H1 (cell line): ENCODE measurements at regions not wholly inside any gene's neighbourhood (a gene's known extent, or its start where the extent isn't known, plus 50 kb on each side); places are given as distances from the start of the nearest gene placed in this dataset.

ENCODE experiments used
- CTCF ChIA-PET: fragments of 300-600 bp; sonication (Branson Sonifier 250); formaldehyde crosslinking; loops from one replicate; lab custom pipeline; 2021; ENCODE audit not compliant: partially characterized antibody; lab: Charles Lee
- POLR2A ChIA-PET: fragments of 300-600 bp; sonication (Branson Sonifier 250); formaldehyde crosslinking; loops from one replicate; lab custom pipeline; 2021; ENCODE audit warnings: inconsistent platforms; ENCODE audit not compliant: partially characterized antibody; lab: Charles Lee
- DNase-seq, 2 experiments: peaks; one replicate each; pipeline versions ENCODE4 v3.0.0 to v3.0.0-alpha.2; 2010 to 2022; ENCODE audit warnings: low spot score in 2 of 2, low read depth in 1 of 2, mixed read lengths in 1 of 2
- FAIRE-seq: peaks from 2 replicates; lab custom pipeline; 2011; peaks lifted over from hg19 to GRCh38; lab: Jason Lieb, UNC
- H2AFZ ChIP-seq: 2 replicates; pipeline ENCODE4 v1.8.1; 2012; ENCODE audit warnings: low read length, inconsistent platforms
- H2AK5ac ChIP-seq: 2 replicates; pipeline ENCODE4 v1.6.1; 2013; ENCODE audit warnings: low read depth, low read length
- H2BK120ac ChIP-seq: replicated peaks from 2 replicates; pipeline ENCODE3; 2013; ENCODE audit warnings: low read depth, low read length, inconsistent platforms
- H2BK12ac ChIP-seq: 2 replicates; pipeline ENCODE4 v1.6.1; 2013; ENCODE audit warnings: low read depth, low read length
- H2BK15ac ChIP-seq: 2 replicates; pipeline ENCODE4 v1.6.1; 2013; ENCODE audit warnings: low read length
- H2BK20ac ChIP-seq: 2 replicates; pipeline ENCODE4 v1.6.1; 2013; ENCODE audit warnings: low read length
- H2BK5ac ChIP-seq: 2 replicates; pipeline ENCODE4 v1.6.1; 2013; ENCODE audit warnings: low read depth, low read length
- H3K14ac ChIP-seq: 2 replicates; pipeline ENCODE4 v1.6.1; 2013; ENCODE audit warnings: inconsistent platforms; ENCODE audit not compliant: insufficient read length
- H3K18ac ChIP-seq: 2 replicates; pipeline ENCODE4 v1.6.1; 2013; ENCODE audit warnings: low read length; ENCODE audit errors: extremely low read depth
- H3K23ac ChIP-seq: 2 replicates; pipeline ENCODE4 v1.6.1; 2013; ENCODE audit warnings: inconsistent platforms; ENCODE audit not compliant: insufficient read length
- H3K23me2 ChIP-seq: 2 replicates; pipeline ENCODE4 v1.6.1; 2013; ENCODE audit warnings: low read depth, low read length
- H3K27ac ChIP-seq: 2 replicates; pipeline ENCODE4 v1.6.1; 2011; ENCODE audit warnings: low read depth, low read length, inconsistent platforms
- H3K27me3 ChIP-seq, 4 experiments: replicated peaks in 1 of 4; 1 replicate in 1 of 4; 2 replicates in 3 of 4; pipeline versions ENCODE4 v1.6.1 to v1.8.1; 2011 to 2013; ENCODE audit warnings: low read length in 3 of 4, mild to moderate bottlenecking in 3 of 4, inconsistent platforms in 2 of 4, mixed read lengths in 2 of 4, moderate library complexity in 1 of 4; ENCODE audit not compliant: control insufficient read depth in 3 of 4, insufficient read depth in 3 of 4; ENCODE audit errors: extremely low read depth in 1 of 4
- H3K36me3 ChIP-seq, 4 experiments: 2 replicates each; pipeline versions ENCODE4 v1.6.1 to v1.8.1; 2011 to 2013; ENCODE audit warnings: mild to moderate bottlenecking in 4 of 4, low read length in 3 of 4, moderate library complexity in 2 of 4, control low read depth in 1 of 4, inconsistent platforms in 1 of 4; ENCODE audit not compliant: insufficient read depth in 4 of 4, control insufficient read depth in 2 of 4
- H3K4ac ChIP-seq: replicated peaks from 2 replicates; pipeline ENCODE3; 2013; ENCODE audit warnings: low read length, low read depth, mixed read lengths, inconsistent platforms; ENCODE audit not compliant: insufficient read length
- H3K4me1 ChIP-seq, 4 experiments: replicated peaks in 1 of 4; 1 replicate in 1 of 4; 2 replicates in 3 of 4; pipeline versions ENCODE4 v1.6.1 to v1.8.1; 2011 to 2013; ENCODE audit warnings: low read length in 3 of 4, inconsistent platforms in 2 of 4, mixed read lengths in 1 of 4; ENCODE audit not compliant: insufficient read depth in 4 of 4, control insufficient read depth in 3 of 4
- H3K4me2 ChIP-seq, 2 experiments: 2 replicates each; pipeline versions ENCODE4 v1.6.1 to v1.8.1; 2011 to 2013; ENCODE audit warnings: low read depth in 2 of 2, low read length in 2 of 2, control low read depth in 1 of 2, inconsistent platforms in 1 of 2, mild to moderate bottlenecking in 1 of 2; ENCODE audit not compliant: insufficient read depth in 1 of 2
- H3K4me3 ChIP-seq, 4 experiments: fragments of 200-600, 300-600 bp in 1 of 4; sonication (generic), shearing (Covaris generic), sonication (Bioruptor Twin) in 1 of 4; 2 replicates each; pipeline versions ENCODE4 v1.5.1 to v1.8.1; 2011 to 2016; ENCODE audit warnings: low read length in 4 of 4, low read depth in 3 of 4, control low read depth in 2 of 4, inconsistent platforms in 2 of 4, mild to moderate bottlenecking in 2 of 4, mixed read lengths in 1 of 4, moderate library complexity in 1 of 4; ENCODE audit not compliant: insufficient read depth in 2 of 4; ENCODE audit errors: extremely low read depth in 1 of 4
- H3K56ac ChIP-seq: replicated peaks from 2 replicates; pipeline ENCODE3; 2013; ENCODE audit warnings: low read depth, mild to moderate bottlenecking, mixed read lengths, low read length, inconsistent platforms; ENCODE audit not compliant: insufficient read length
- H3K79me1 ChIP-seq: 2 replicates; pipeline ENCODE4 v1.6.1; 2013; ENCODE audit warnings: low read depth, low read length, control low read depth
- H3K79me2 ChIP-seq, 2 experiments: 2 replicates each; pipeline versions ENCODE4 v1.6.1 to v1.8.1; 2012 to 2013; ENCODE audit warnings: low read length in 2 of 2, mild to moderate bottlenecking in 2 of 2, inconsistent platforms in 1 of 2; ENCODE audit not compliant: insufficient read depth in 2 of 2, control insufficient read depth in 1 of 2
- H3K9ac ChIP-seq, 4 experiments: replicated peaks in 1 of 4; 1 replicate in 1 of 4; 2 replicates in 3 of 4; pipeline versions ENCODE4 v1.6.1 to v1.8.1; 2011 to 2013; ENCODE audit warnings: low read depth in 3 of 4, low read length in 3 of 4, control low read depth in 2 of 4, mild to moderate bottlenecking in 2 of 4, moderate library complexity in 2 of 4, inconsistent platforms in 1 of 4; ENCODE audit errors: extremely low read depth in 1 of 4
- H3K9me3 ChIP-seq, 2 experiments: 2 replicates each; pipeline versions ENCODE4 v1.6.1 to v1.8.1; 2012 to 2013; ENCODE audit warnings: mild to moderate bottlenecking in 2 of 2, moderate library complexity in 2 of 2, control low read depth in 1 of 2, inconsistent platforms in 1 of 2, low read depth in 1 of 2, low read length in 1 of 2, mixed read lengths in 1 of 2; ENCODE audit not compliant: insufficient read depth in 2 of 2
- H4K20me1 ChIP-seq, 2 experiments: replicated peaks in 1 of 2; 2 replicates each; pipeline versions ENCODE3 to v1.8.1; 2011 to 2013; ENCODE audit warnings: inconsistent platforms in 2 of 2, low read length in 2 of 2, mild to moderate bottlenecking in 1 of 2; ENCODE audit not compliant: insufficient read depth in 2 of 2, control insufficient read depth in 1 of 2
- H4K5ac ChIP-seq: 2 replicates; pipeline ENCODE4 v1.6.1; 2013; ENCODE audit warnings: low read length, low read depth, mixed read lengths, inconsistent platforms; ENCODE audit not compliant: insufficient read length
- H4K8ac ChIP-seq: 2 replicates; pipeline ENCODE4 v1.8.0; 2013; ENCODE audit warnings: mild to moderate bottlenecking, moderate library complexity, low read length, inconsistent platforms; ENCODE audit not compliant: insufficient read depth; ENCODE audit errors: extremely low read depth
- H4K91ac ChIP-seq: replicated peaks from 2 replicates; pipeline ENCODE3; 2013; ENCODE audit warnings: low read length, mixed read lengths, inconsistent platforms; ENCODE audit not compliant: insufficient read length
- BACH1 ChIP-seq: IDR thresholded peaks from 2 replicates; pipeline ENCODE4 v1.6.1; 2012; ENCODE audit warnings: low read length, improper control_type of control experiment
- BCL11A ChIP-seq, 2 experiments: IDR thresholded peaks; one replicate each; pipeline ENCODE4 v1.6.1; 2011; ENCODE audit warnings: low read depth in 2 of 2, low read length in 2 of 2, mild to moderate bottlenecking in 2 of 2
- BRCA1 ChIP-seq: IDR thresholded peaks from 2 replicates; pipeline ENCODE4 v1.6.1; 2012; ENCODE audit warnings: low read depth, low read length, improper control_type of control experiment
- CEBPB ChIP-seq: IDR thresholded peaks from 2 replicates; pipeline ENCODE4 v1.6.1; 2012; ENCODE audit warnings: low read depth, low read length
- HDAC2 ChIP-seq, 2 experiments: fragments of 300-600 bp in 1 of 2; sonication (generic) in 1 of 2; IDR thresholded peaks; 2 replicates each; pipeline ENCODE4 v1.6.1; 2011 to 2012; ENCODE audit warnings: low read depth in 2 of 2, low read length in 2 of 2, mild to moderate bottlenecking in 2 of 2, moderate library complexity in 2 of 2, borderline replicate concordance in 1 of 2, inconsistent platforms in 1 of 2
- JUND ChIP-seq: IDR thresholded peaks from 2 replicates; pipeline ENCODE4 v1.6.1; 2011; ENCODE audit warnings: mild to moderate bottlenecking, improper control_type of control experiment, low read length
- SAP30 ChIP-seq: fragments of 300-600 bp; sonication (generic); IDR thresholded peaks from 2 replicates; pipeline ENCODE4 v1.7.1; 2012; ENCODE audit warnings: low read length, moderate library complexity, mild to moderate bottlenecking, inconsistent platforms; ENCODE audit not compliant: insufficient read depth, insufficient replicate concordance
- SP1 ChIP-seq: IDR thresholded peaks from 2 replicates; pipeline ENCODE4 v1.6.1; 2011; ENCODE audit warnings: low read depth, low read length
- TCF12 ChIP-seq: IDR thresholded peaks from 2 replicates; pipeline ENCODE4 v1.6.1; 2011; ENCODE audit warnings: low read depth, mild to moderate bottlenecking, low read length
- WGBS, 2 experiments: shearing (Covaris generic) in 1 of 2; methylation state at CpG; one replicate each; pipeline versions ENCODE4 v1.1.6 to v1.1.7; 2013 to 2015; ENCODE audit warnings: low lambda C conversion rate in 2 of 2, mixed read lengths in 2 of 2, inconsistent platforms in 1 of 2, low coverage in 1 of 2, missing lambda C conversion rate in 1 of 2; ENCODE audit not compliant: insufficient replicate concordance in 2 of 2, insufficient coverage in 1 of 2, insufficient read length in 1 of 2; ENCODE audit errors: extremely low coverage in 1 of 2, missing lambda C conversion rate in 1 of 2; 5-methylcytosine and 5-hydroxymethylcytosine counted together
- TF ChIP-seq, protein P1 (sequence below): IDR thresholded peaks from 2 replicates; pipeline ENCODE4 v1.6.1; 2011; ENCODE audit warnings: low read length, improper control_type of control experiment

DNA sequence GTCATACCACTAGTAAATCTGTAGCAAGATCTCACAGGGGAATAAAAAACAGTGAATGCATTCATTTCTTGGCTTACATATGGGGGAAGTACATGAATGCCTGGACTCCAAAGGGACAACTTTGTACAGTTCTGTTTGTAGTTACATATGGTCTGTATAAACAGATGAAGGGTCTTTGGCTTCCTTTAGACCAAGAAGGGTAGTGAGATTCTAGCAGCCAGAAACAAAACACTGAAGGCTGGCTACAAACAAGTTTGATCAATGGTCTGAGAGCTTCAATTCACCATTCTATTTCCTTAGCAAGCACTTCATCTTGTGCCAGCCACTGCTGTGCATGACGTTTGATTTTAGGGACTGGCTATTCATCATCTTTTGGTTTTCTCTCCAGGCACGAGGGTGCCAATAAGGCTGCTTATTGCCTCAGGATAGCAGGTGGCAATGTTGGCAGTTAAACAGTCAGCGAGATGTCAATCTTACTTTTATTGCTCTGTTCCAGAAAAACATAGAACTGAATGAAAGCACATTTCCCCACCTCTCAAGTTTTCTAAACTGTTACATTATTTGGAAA is 313.7 kb upstream of the COL8A1 start:
- H2AK5ac ChIP-seq: no peak overlapping the region
- no peak overlapping the region for H2AFZ ChIP-seq
- H3K56ac ChIP-seq: no peak overlapping the region
- H3K79me2 ChIP-seq: no peaks in the 10 kb centered on the region
- H3K9ac ChIP-seq: no peak overlapping the region
- H3K27ac ChIP-seq: no peak overlapping the region
- H4K5ac ChIP-seq: no peak overlapping the region
- no peak overlapping the region for H3K18ac ChIP-seq
- H2BK20ac ChIP-seq: no peak overlapping the region
- no peak overlapping the region for H4K8ac ChIP-seq
- H3K14ac ChIP-seq: no peak overlapping the region
- no peaks in the 10 kb centered on the region for H3K23me2 ChIP-seq
- H3K27me3 ChIP-seq: no peaks in the 10 kb centered on the region
- CTCF ChIA-PET: interaction anchor here (1.0 kb wide), 1 partner anchor 23 kb away, joined by 3 read pairs; no protein-coding TSS in a partner anchor
- no peaks in the 10 kb centered on the region for H3K79me1 ChIP-seq
- no peak for TF ChIP-seq CEBPB
- no peak for TF ChIP-seq BACH1
- TF ChIP-seq SP1: no peak
- TF ChIP-seq JUND: no peak
- TF ChIP-seq, protein P1, sequence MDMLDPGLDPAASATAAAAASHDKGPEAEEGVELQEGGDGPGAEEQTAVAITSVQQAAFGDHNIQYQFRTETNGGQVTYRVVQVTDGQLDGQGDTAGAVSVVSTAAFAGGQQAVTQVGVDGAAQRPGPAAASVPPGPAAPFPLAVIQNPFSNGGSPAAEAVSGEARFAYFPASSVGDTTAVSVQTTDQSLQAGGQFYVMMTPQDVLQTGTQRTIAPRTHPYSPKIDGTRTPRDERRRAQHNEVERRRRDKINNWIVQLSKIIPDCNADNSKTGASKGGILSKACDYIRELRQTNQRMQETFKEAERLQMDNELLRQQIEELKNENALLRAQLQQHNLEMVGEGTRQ: no peak
- TF ChIP-seq BRCA1: no peak
- TF ChIP-seq BCL11A (IDR thresholded peaks at IDR 0.05; ENCODE audit: low read depth in 2 of 2, low read length in 2 of 2): no peak
- no peak for TF ChIP-seq TCF12
- no peak for TF ChIP-seq HDAC2 (IDR thresholded peaks at IDR 0.05; ENCODE audit: borderline replicate concordance in 1 of 2, low read depth in 2 of 2, low read length in 2 of 2)
- TF ChIP-seq SAP30: no peak
- DNase-seq: no peak
- no peak overlapping the region for H2BK12ac ChIP-seq
- no peak overlapping the region for H2BK15ac ChIP-seq
- no peak overlapping the region for H3K4me2 ChIP-seq
- no peak overlapping the region for H2BK5ac ChIP-seq
- no peak overlapping the region for H3K23ac ChIP-seq
- 79% methylated on average over 3 of the region's 3 CpGs; no CpG with 5 or more reads in 1 of the 2 experiments for WGBS, 2 experiments
- H3K4ac ChIP-seq: no peak overlapping the region
- H3K4me3 ChIP-seq: no peak overlapping the region
- no peaks in the 10 kb centered on the region for H3K36me3 ChIP-seq
- POLR2A ChIA-PET: no interaction called here
- H4K20me1 ChIP-seq: no peaks in the 10 kb centered on the region
- H4K91ac ChIP-seq: no peak overlapping the region
- FAIRE-seq: no peak
- no peaks in the 10 kb centered on the region for H3K4me1 ChIP-seq
- no peaks in the 10 kb centered on the region for H3K9me3 ChIP-seq
- H2BK120ac ChIP-seq: no peak overlapping the region
